DMS153 (cell line): ENCODE measurements at regions not wholly inside any gene's neighbourhood (a gene's known extent, or its start where the extent isn't known, plus 50 kb on each side); places are given as distances from the start of the nearest gene placed in this dataset.

Experiments used
- DNase-seq: peaks from one replicate; lab custom pipeline; 2025; lab: John Stamatoyannopoulos, UW

- no peak for DNase-seq
These were observed 1905.3 kb upstream of the PIK3C3 start for GRCh38 chr18:40049716-40050115.

GRCh38 chr18:40048886-40049650, 1906.0 kb upstream of the PIK3C3 start:
- no peak for DNase-seq

GRCh38 chr18:40048253-40048652, 1906.8 kb upstream of the PIK3C3 start:
- DNase-seq, result no peak

- no peak for DNase-seq
These were observed 1908.4 kb upstream of the PIK3C3 start for GRCh38 chr18:40046596-40046995.

- no peak for DNase-seq
These were observed 1913.1 kb upstream of the PIK3C3 start for GRCh38 chr18:40041951-40042350.

GRCh38 chr18:40040574-40040973, 1914.5 kb upstream of the PIK3C3 start:
- no peak for DNase-seq

- DNase-seq, result no peak
These were observed 1917.7 kb upstream of the PIK3C3 start for GRCh38 chr18:40037356-40037755.

GRCh38 chr18:40036861-40037260, 1918.2 kb upstream of the PIK3C3 start:
- no peak for DNase-seq

GRCh38 chr18:40035966-40036365, 1919.1 kb upstream of the PIK3C3 start:
- DNase-seq, result no peak

GRCh38 chr18:40032076-40032475, 1923.0 kb upstream of the PIK3C3 start:
- no peak for DNase-seq

GRCh38 chr18:40031435-40031834, 1923.6 kb upstream of the PIK3C3 start:
- DNase-seq, result no peak

GRCh38 chr18:40019797-40020392, 1935.1 kb upstream of the PIK3C3 start:
- DNase-seq, result no peak

- DNase-seq, result no peak
These were observed 1936.8 kb upstream of the PIK3C3 start for GRCh38 chr18:40018266-40018665.

- DNase-seq, result no peak
These were observed 1938.0 kb upstream of the PIK3C3 start for GRCh38 chr18:40017021-40017420.

GRCh38 chr18:40016405-40016804, 1938.6 kb upstream of the PIK3C3 start:
- no peak for DNase-seq

GRCh38 chr18:40013001-40013609, 1941.9 kb upstream of the PIK3C3 start:
- no peak for DNase-seq

- DNase-seq, result no peak
These were observed 1943.8 kb upstream of the PIK3C3 start for GRCh38 chr18:40011201-40011600.

GRCh38 chr18:40006634-40007033, 1948.4 kb upstream of the PIK3C3 start:
- DNase-seq, result no peak

- DNase-seq, result peak; percentile 18
These were observed 1950.8 kb upstream of the PIK3C3 start for GRCh38 chr18:40004246-40004645.

GRCh38 chr18:39998317-39998716, 1956.7 kb upstream of the PIK3C3 start:
- DNase-seq, result no peak

GRCh38 chr18:39994498-39994897, 1960.5 kb upstream of the PIK3C3 start:
- no peak for DNase-seq

- DNase-seq, result no peak
These were observed 1963.3 kb upstream of the PIK3C3 start for GRCh38 chr18:39991696-39992265.

GRCh38 chr18:39990540-39990939, 1964.5 kb upstream of the PIK3C3 start:
- no peak for DNase-seq
